Psoas muscle (tissue), 7 donors: ENCODE measurements at regions not wholly inside any gene's neighbourhood (a gene's known extent, or its start where the extent isn't known, plus 50 kb on each side); places are given as distances from the start of the nearest gene placed in this dataset.
A peak's percentile ranks its signal among the peaks of the same experiment; 100 is the strongest.

Source experiments
- ATAC-seq, 4 donors: fragments of 200-7000 bp; cut with Tn5 transposase; one replicate each; pipeline ENCODE4 v1.9.1; 2020; ENCODE audit warnings: moderate library complexity in 3 of 4, mild to moderate bottlenecking in 2 of 4
- DNase-seq, 2 donors: peaks; one replicate each; pipeline ENCODE4 v3.0.0-alpha.2; 2020
- H3K27ac ChIP-seq: fragments of 200-600 bp; one replicate; pipeline ENCODE4 v1.8.0; 2022
- H3K27me3 ChIP-seq, 3 donors: fragments of 200-600 bp in 1 of 3; one replicate each; pipeline versions ENCODE4 v1.6.1 to v1.8.0; 2013 to 2022; ENCODE audit warnings: low read length in 2 of 3, mild to moderate bottlenecking in 2 of 3, moderate library complexity in 1 of 3; ENCODE audit not compliant: insufficient read depth in 3 of 3
- H3K36me3 ChIP-seq, 2 donors: fragments of 200-600 bp in 1 of 2; one replicate each; pipeline versions ENCODE4 v1.6.1 to v1.8.0; 2013 to 2022; ENCODE audit warnings: low read depth in 1 of 2, mild to moderate bottlenecking in 1 of 2, moderate library complexity in 1 of 2; ENCODE audit not compliant: insufficient read depth in 1 of 2
- H3K4me1 ChIP-seq: fragments of 200-600 bp; one replicate; pipeline ENCODE4 v1.8.0; 2022
- H3K4me3 ChIP-seq: fragments of 200-600 bp; one replicate; pipeline ENCODE4 v1.8.0; 2022; ENCODE audit warnings: mild to moderate bottlenecking
- H3K9me3 ChIP-seq: fragments of 200-600 bp; one replicate; pipeline ENCODE4 v1.8.0; 2022
- CTCF ChIP-seq: fragments of 200-600 bp; IDR thresholded peaks from one replicate; pipeline ENCODE4 v1.8.0; 2022; ENCODE audit warnings: antibody characterized with exemption
- WGBS, 3 donors: extraction: QIAGEN DNeasy Blood & Tissue Kit; methylation state at CpG; one replicate each; pipeline versions ENCODE4 v1.1.6 to v1.1.7; 2013; 5-methylcytosine and 5-hydroxymethylcytosine counted together
- intact Hi-C, 2 donors: fragments of 100-400 bp; cut with DNase I; formaldehyde crosslinking; loops; one replicate each; pipeline versions ENCODE4 v1.11.0 to v1.14.2; 2022
- donor health status: healthy with polysubstance abuse.
- donor health status: DM: no; HTN: no; CAD: no; lungs with moderate emphysema.
- donor health status: Bipolar disorder and iron deficiency.
- donor health status: healthy.
- donor health status: DM: yes; HTN: yes; CAD: no.
- donor health status: DM: no; HTN: no; CAD: no.
- donor health status: DM: yes; HTN: yes; CAD: no.

GRCh38 chr21:35529171-35529863 lies 480.2 kb upstream of the RUNX1 start:
- no peaks in the 10 kb centered on the region for H3K36me3 ChIP-seq
- no peak for ATAC-seq
- no peaks in the 10 kb centered on the region for H3K4me1 ChIP-seq
- H3K9me3 ChIP-seq: no peaks in the 10 kb centered on the region
- WGBS, 3 donors: 41 to 53% (median 51%) methylated on average over 7 of the region's 7 CpGs
- peak overlapping the region; percentile 49 for H3K4me3 ChIP-seq
- DNase-seq: no peak
- intact Hi-C loops: no loop called here
- TF ChIP-seq CTCF: no peak
- peak overlapping the region; percentile 21 for H3K27ac ChIP-seq
- peaks cover 0 to 2% (median 0%) of the 10 kb centered on the region in 3 donors for H3K27me3 ChIP-seq

DNA sequence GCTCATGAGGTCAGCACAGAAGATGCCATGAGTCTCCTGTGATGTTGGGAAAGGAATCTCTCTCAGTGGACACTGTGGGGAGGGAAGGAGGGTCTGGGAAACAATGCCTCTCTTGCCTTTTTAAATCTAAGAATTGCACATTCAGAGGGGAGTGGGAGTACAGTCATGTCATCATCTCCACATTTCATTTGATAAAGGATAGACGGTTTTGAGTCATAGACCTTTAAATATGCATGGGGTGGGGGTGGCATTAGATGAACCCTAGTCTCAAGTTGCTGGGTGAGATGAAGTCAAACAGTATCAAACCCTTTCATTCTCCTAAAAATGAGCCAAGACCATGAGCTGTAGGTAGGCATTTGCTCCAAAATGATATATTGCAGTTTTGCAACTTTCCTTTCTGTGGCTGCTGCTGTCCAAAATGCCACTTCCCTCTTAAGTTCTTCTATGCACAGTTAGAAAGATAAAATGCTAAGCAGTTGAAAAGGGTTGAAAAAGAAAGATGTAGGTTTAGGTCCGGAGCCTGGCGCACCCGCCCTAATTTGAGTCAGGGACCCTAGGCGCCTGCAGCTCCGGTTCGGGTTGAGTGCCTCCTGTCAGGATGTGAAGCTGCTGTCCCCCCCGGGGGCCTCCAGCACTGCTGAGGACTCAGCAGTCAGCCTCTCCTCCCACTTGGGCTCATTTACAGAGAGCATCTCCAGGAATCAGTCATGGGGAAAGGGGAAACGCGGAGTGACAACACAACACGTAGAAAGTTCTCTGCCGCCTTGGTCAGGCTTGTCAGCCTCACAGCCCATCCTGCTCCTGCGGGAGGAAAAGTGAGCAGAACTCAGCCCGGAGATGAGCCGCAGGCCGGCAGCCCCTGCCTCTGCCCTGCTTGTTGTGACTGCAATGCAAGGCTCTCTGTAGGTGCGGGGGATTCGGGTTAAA lies 479.3 kb upstream of the RUNX1 start:
- Histone ChIP-seq H3K4me3 (peak overlapping the region; percentile 49), H3K9me3 (no peaks in the 10 kb centered on the region), H3K36me3 (no peaks in the 10 kb centered on the region), H3K27me3 (peaks cover 0 to 2% (median 0%) of the 10 kb centered on the region in 3 donors), H3K27ac (peak overlapping the region; percentile 21), H3K4me1 (no peaks in the 10 kb centered on the region)
- ATAC-seq (peak in 1 of 4 donors; percentile 57), DNase-seq (peak; percentile 27 to 50)
- intact Hi-C loops: no loop called here
- WGBS, 3 donors: 51 to 56% (median 56%) methylated on average over 18 of the region's 18 CpGs
- no peak for TF ChIP-seq CTCF

- TF ChIP-seq CTCF: no peak
- ATAC-seq: no peak
- WGBS, 3 donors: 89 to 99% (median 92%) methylated on average over 1 of the region's 1 CpG
- intact Hi-C loops: no loop called here
- Histone ChIP-seq H3K4me1 (no peaks in the 10 kb centered on the region), H3K36me3 (no peaks in the 10 kb centered on the region), H3K4me3 (no peak overlapping the region), H3K27ac (no peak overlapping the region), H3K9me3 (no peaks in the 10 kb centered on the region), H3K27me3 (peaks cover 0 to 2% (median 0%) of the 10 kb centered on the region in 3 donors)
- no peak for DNase-seq
Observed at GRCh38 chr21:35527358-35527757, 478.3 kb upstream of the RUNX1 start.

DNA sequence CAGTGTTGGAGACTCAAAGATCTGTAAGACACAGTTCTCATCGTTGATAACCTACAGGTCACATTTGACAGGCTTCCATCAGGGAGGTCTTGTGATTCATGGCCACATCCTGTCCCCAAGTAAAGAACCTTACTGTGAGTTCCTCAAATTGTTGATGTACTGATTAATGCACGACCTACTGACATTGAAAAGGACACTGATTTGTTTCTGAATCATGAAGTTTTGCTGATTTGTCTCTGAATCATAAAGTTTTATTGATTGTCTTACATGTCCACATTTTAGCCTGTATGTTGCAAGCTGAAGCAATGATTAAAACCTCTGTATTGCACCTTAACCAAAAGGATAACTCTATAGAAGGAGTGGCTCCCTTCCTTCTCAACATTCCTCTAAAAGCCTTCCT lies 476.3 kb upstream of the RUNX1 start:
- ATAC-seq (no peak), DNase-seq (no peak)

More for the DNA sequence above, 476.3 kb upstream of the RUNX1 start:
- intact Hi-C loops: no loop called here
- no peaks in the 10 kb centered on the region for H3K9me3 ChIP-seq
- H3K36me3 ChIP-seq: no peaks in the 10 kb centered on the region
- H3K4me1 ChIP-seq: no peaks in the 10 kb centered on the region
- H3K27me3 ChIP-seq: peaks cover 0 to 2% (median 0%) of the 10 kb centered on the region in 3 donors
- no peak overlapping the region for H3K27ac ChIP-seq
- no peak overlapping the region for H3K4me3 ChIP-seq
- WGBS, 3 donors: 50 to 63% (median 60%) methylated on average over 2 of the region's 2 CpGs
- TF ChIP-seq CTCF: no peak
